IMR-90 (cell line): ENCODE measurements at regions not wholly inside any gene's neighbourhood (a gene's known extent, or its start where the extent isn't known, plus 50 kb on each side); places are given as distances from the start of the nearest gene placed in this dataset.

Experiments used
- BHLHE40 ChIP-seq: fragments of 150-350 bp; IDR thresholded peaks from 2 replicates; pipeline ENCODE4 v1.6.1; 2016; ENCODE audit warnings: mild to moderate bottlenecking, low read depth, low read length
- CEBPB ChIP-seq: IDR thresholded peaks from 2 replicates; pipeline ENCODE4 v1.6.1; 2012; ENCODE audit warnings: low read depth, low read length, improper control_type of control experiment
- CTCF ChIP-seq: conservative IDR thresholded peaks from 2 replicates; pipeline ENCODE4 v1.5.1; 2012; ENCODE audit warnings: mild to moderate bottlenecking, low read depth, low read length, improper control_type of control experiment
- ELK1 ChIP-seq: fragments of 150-350 bp; IDR thresholded peaks from 2 replicates; pipeline ENCODE4 v1.6.1; 2016; ENCODE audit warnings: low read depth, mild to moderate bottlenecking, low read length, moderate library complexity, borderline replicate concordance
- MAFK ChIP-seq: IDR thresholded peaks from 2 replicates; pipeline ENCODE4 v1.6.1; 2012; ENCODE audit warnings: low read depth, low read length, improper control_type of control experiment
- MAZ ChIP-seq: IDR thresholded peaks from 2 replicates; pipeline ENCODE4 v1.6.1; 2012; ENCODE audit warnings: low read depth, mild to moderate bottlenecking, low read length, improper control_type of control experiment, moderate library complexity, borderline replicate concordance
- POLR2A ChIP-seq: IDR thresholded peaks from 2 replicates; pipeline ENCODE4 v1.6.1; 2012; ENCODE audit warnings: mild to moderate bottlenecking, low read depth, low read length
- RAD21 ChIP-seq: IDR thresholded peaks from 2 replicates; pipeline ENCODE4 v1.6.1; 2012; ENCODE audit warnings: low read length, improper control_type of control experiment
- RFX5 ChIP-seq: IDR thresholded peaks from 2 replicates; pipeline ENCODE4 v1.8.0; 2012; ENCODE audit warnings: low read depth, mild to moderate bottlenecking, low read length, moderate library complexity
- SMC3 ChIP-seq: fragments of 150-350 bp; IDR thresholded peaks from 2 replicates; pipeline ENCODE4 v1.6.1; 2016; ENCODE audit warnings: low read depth, mild to moderate bottlenecking, antibody characterized with exemption, low read length, moderate library complexity
- USF2 ChIP-seq: fragments of 150-350 bp; IDR thresholded peaks from 2 replicates; pipeline ENCODE4 v1.6.1; 2017; ENCODE audit warnings: mild to moderate bottlenecking, antibody characterized with exemption, low read length, low read depth

GRCh38 chr4:173777421-173777820 lies 247.4 kb upstream of the HAND2 start:
- TF ChIP-seq RFX5, result no peak
- TF ChIP-seq ELK1, result no peak
- no peak for TF ChIP-seq CTCF
- no peak for TF ChIP-seq POLR2A
- TF ChIP-seq SMC3, result no peak
- TF ChIP-seq BHLHE40, result no peak
- no peak for TF ChIP-seq USF2
- TF ChIP-seq RAD21, result no peak
- TF ChIP-seq CEBPB, result no peak
- no peak for TF ChIP-seq MAZ
- TF ChIP-seq MAFK, result no peak
